Kidney tubule cell (primary cell): ENCODE measurements at regions not wholly inside any gene's neighbourhood (a gene's known extent, or its start where the extent isn't known, plus 50 kb on each side); places are given as distances from the start of the nearest gene placed in this dataset.
"Not testable (repeated sequence)": the region's sequence is repeated elsewhere in the genome, so short reads cannot be mapped to it uniquely, and the experiment has no call there.

Source experiments
- DNase-seq: peaks from one replicate; pipeline ENCODE4 v3.0.0-alpha.2; 2018; ENCODE audit warnings: low spot score

- not testable (repeated sequence) for DNase-seq
Observed at GRCh38 chrX:35221391-35221790, 278.8 kb downstream of the FAM47B start.

DNA sequence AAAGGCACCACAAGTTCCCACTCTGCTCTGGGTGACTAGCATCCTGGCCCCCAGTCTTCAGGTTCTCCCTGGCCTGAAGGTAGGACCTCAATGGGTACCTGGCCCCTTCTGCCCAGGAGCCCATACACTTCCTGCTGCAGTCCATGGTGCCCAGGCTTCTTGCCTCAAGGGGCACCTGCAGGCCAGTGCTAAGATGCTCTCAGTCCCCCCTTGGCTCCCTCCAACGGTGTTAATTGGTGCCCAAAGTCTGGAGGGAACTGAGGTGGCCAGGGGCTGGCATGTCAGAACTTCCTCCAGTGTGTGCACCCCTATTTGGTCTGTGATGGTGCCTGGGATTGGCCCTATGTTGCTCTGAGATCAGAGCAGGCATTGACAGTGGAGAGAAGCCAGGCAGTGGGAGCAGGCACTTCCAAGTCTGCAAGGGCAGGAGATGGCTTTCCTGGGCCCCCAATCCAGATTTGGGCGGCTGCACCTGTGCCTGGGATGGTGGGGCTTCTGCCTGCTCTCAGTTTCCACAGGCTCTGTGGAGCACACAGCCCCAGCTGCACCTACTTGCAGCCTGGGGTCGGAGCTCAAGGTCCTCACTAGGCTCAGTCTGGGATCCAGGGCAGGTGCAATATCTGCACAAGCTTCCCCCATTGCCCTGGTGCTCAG, 301.6 kb downstream of the FAM47B start:
- DNase-seq = no peak

- no peak for DNase-seq
Observed at GRCh38 chrX:35244796-35245508, 302.4 kb downstream of the FAM47B start.

DNA sequence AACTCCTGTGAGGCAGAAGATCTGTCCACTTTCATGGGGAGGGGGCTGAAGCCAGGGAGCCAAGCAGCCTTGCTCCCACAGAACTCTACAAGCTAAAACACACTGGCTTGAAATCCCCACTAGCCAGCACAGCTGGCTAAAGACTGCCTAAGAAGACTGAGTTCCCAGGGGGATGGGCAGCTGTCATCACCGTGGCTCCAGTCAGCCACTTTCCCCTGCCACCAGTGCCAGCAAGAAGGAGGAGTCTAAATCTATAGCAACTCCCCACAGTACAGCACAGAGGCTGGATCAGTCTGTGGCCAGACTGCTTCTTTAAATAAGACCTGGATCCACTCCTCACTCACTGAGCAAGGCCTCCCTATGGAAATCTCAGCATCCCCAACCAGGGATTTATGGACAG, 308.6 kb downstream of the FAM47B start:
- no peak for DNase-seq

- DNase-seq = no peak
Observed at GRCh38 chrX:35276115-35276514, 333.5 kb downstream of the FAM47B start.

DNA sequence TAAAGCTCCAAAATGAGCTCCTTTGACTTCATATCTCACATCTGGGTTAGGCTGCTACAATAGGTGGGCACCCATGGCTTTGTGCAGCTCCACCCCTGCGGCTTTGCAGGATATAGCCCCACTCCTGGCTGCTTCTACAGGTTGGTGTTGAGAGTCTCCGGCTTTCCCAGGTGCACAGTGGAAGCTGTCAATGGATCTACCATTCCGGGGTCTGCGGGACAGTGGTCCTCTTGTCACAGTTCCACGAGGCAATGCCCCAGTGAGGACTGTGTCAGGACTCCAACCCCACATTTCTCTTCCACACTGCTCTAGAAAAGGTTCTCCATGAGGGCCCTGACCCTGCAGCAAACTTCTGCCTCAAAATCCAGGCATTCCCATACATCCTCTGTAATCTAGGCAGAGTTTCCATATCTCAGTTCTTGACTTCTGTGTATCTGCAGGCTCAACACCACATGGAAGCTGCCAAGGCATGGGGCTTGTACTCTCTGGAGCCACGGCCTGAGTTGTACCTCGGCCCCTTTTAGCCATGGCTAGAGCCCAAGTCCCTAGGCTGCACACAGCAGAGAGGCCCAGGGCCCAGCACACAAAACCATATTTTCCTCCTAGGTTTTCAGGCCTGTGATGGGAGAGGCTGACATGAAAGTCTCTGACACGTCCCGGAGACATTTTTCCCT, 342.8 kb downstream of the FAM47B start:
- DNase-seq = no peak

- DNase-seq = no peak
Observed at GRCh38 chrX:35288657-35289056, 346.1 kb downstream of the FAM47B start.

GRCh38 chrX:35289952-35290351, 347.4 kb downstream of the FAM47B start:
- no peak for DNase-seq

DNA sequence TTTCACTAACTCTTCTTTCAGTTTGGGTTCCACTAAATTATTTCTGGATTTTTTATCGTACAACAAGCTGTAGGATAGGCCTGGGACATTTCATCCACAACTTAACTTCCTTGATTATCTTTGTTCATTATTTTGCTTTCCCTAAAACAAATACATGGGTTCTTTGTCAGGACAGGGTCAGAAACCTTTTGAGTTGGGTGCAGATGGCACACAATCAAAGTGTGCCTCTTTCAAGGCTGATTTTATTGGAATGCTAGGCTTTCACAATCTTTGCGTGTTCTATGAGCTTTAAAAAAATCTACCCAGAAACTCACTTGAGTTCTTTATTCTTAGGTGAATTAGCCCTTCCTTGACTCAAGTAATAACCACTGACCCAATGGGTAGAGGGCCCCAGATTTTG, 348.4 kb downstream of the FAM47B start:
- DNase-seq = no peak

GRCh38 chrX:35292522-35292921, 349.9 kb downstream of the FAM47B start:
- no peak for DNase-seq

GRCh38 chrX:35305037-35305436, 362.4 kb downstream of the FAM47B start:
- DNase-seq = not testable (repeated sequence)

DNA sequence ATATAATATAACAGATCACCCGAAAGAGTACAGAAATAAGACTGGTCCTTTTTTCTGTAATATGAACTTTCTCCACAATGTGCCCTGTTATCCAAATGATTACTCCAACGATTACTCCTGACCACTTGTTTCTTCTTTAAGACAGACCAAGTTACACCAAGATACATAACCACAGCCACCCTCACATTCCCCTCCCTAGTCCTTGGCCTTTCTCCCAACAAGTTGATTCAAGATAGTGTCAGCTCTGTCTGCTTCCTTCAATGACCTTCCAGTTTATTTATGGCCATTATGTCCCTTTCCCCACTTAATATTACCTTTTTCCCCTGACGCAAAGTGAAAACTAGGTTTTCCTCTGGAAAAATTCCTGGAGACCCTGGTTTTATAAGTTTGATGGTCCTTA, 397.2 kb downstream of the FAM47B start:
- no peak for DNase-seq

DNA sequence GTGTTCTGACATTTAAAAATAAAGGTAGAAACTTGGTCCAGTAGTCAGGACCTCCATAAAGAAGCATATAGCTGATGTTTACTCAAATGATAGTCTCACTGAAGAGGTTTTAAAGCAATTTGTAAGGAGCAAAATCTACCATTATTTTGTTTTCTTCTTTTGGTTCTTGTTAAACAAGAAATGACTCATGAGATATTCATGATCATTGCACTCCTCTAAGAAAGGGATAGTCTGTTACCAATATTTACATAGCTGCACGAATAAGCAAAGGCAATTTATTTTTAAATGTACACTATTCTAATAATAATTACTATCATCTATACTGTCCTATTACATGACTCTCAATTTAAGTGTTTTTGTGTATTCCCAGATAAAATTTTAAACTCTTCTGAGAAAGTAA, 397.9 kb downstream of the FAM47B start:
- DNase-seq = no peak

DNA sequence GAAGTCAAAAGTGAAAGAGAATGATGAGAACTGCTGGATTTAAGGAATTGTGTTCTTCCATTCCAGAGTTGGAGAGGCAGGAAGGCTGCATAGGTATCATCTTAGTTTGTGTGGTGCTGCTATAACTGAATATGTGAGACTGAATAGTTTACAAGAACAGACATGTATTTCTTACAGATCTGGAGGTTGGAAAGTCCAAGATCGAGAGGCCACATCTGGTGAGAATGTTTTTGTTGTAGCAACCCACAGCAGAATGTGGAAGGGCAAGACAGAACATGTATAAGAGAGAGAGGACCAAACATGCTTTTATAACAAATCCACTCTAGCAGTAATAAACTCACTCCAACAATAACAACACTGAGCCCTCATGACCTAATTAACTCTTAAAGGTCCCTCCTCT, 408.6 kb downstream of the FAM47B start:
- no peak for DNase-seq

DNA sequence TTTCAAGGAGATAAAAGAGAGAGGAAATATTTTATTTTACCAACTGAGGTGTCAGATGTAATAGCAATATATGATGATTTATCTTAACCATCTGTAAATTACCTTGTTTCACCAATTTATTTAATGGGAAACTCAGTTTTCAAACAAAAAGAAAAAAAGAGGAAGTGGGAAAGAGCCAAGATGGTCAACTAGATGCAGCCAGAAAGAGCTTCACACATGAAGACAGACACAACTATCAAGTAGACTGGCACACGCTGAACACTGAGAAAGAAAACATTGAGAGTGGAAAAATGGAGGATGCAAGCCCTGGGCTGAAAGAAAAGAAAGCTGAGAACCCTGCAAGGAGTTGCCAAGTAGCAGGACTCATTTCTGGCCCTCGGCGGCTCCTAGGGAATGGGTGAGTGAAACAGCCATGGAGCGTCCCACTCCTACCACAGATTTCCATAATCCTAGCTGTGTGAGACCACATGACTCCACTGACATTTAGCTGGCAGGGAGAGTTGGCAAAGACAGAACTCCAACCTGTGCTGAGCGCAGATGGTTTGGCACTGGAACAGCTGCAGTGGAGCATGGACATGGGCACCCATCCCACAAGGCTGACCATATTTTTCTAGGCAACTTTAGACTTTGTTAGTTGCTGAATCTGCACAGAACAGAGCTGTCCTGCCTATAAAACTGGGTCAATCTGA, 409.3 kb downstream of the FAM47B start:
- no peak for DNase-seq

DNA sequence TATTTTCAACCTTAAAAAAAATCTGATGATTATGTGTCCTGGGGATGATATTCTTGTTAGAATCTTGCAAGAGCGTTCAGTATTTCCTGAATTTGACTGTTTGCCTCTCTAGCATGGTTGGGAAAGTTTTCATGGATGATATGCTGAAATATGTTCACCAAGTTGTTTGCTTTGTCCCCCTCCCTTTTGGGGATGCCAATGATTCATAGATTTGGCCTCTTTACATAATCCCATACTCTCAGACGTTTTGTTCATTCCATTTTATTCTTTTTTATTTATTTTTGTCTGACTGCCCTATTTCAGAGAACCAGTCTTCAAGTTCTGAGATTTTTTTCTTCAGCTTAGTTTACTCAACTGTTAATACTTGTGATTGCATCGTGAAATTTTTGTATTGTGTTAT, 415.1 kb downstream of the FAM47B start:
- no peak for DNase-seq

GRCh38 chrX:35362866-35363265, 420.3 kb downstream of the FAM47B start:
- DNase-seq = no peak

GRCh38 chrX:35374116-35374515, 424.0 kb upstream of the MAGEB16 start:
- no peak for DNase-seq

DNA sequence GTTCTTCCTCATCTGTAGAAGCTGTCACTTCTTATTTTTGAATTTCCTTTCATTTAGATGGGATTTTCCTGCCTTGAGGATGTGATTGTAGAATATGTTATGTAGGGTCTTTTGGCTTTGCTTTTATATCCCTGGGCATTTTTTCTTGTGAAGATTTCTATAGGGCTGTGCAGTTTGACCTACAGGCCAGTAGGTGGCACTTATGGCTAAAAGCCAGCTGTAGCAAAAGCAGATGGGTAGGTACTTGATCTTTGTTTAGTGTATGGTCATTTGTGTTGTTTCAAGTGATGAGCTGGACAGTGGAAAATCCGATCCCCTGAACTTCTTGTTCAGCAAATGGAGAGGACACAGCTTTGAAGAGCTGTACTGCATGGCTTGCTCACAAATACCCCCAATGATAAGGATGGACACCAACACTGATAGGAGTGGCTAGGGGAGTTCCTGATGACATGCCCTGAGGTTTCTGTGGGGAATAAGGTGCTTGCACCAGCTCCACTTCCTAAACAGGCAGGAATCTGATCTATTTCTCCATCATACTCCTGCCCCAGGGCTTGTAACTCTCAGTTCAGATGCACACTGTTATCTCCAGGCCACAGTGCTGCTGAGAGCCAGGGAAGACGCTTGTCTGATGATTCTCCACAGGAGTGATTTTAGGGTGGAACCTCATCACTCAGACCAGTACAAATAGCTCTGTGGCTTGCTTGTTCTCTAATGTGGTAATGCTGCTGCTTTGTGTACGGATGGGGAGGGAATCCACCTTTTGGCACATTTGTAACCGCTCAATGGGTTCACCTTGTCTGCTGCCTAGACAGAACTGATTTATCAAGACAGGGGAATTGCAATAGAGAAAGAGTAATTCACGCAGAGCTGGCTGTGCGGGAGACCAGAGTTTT, 417.1 kb upstream of the MAGEB16 start:
- DNase-seq = peak; percentile 72

DNA sequence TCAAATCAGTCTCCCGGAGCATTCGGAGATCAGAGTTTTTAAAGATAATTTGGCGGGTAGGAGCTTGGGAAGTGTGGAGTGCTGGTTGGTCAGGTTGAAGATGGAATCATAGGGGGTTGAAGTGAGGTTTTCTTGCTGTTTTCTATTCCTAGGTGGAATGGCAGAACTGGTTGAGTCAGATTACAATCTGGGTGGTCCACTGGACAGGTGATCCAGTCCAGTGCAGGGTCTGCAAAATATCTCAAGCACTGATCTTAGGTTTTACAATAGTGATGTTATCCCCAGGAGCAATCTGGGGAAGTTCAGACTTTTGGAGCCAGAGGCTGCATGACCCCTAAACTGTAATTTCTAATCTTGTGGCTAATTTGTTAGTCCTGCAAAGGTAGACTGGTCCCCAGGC, 416.4 kb upstream of the MAGEB16 start:
- not testable (repeated sequence) for DNase-seq

- DNase-seq = no peak
Observed at GRCh38 chrX:35382966-35383365, 415.2 kb upstream of the MAGEB16 start.

- DNase-seq = no peak
Observed at GRCh38 chrX:35392232-35392631, 405.9 kb upstream of the MAGEB16 start.
